ENCODE measurements at regions not wholly inside any gene's neighbourhood (a gene's known extent, or its start where the extent isn't known, plus 50 kb on each side); places are given as distances from the start of the nearest gene placed in this dataset.

- TF ChIP-seq CTCF (IDR thresholded peaks at IDR 0.05) (no peak), POLR2A (IDR thresholded peaks at IDR 0.05) (no peak)
Observed at GRCh38 chr5:98292496-98292895, 481.0 kb upstream of the RGMB start.
